Progenitor cell of endocrine pancreas (in vitro differentiated cells): ENCODE measurements at regions not wholly inside any gene's neighbourhood (a gene's known extent, or its start where the extent isn't known, plus 50 kb on each side); places are given as distances from the start of the nearest gene placed in this dataset.

Experiments used
- DNase-seq: peaks from one replicate; pipeline ENCODE4 v3.0.0; 2021; ENCODE audit warnings: low spot score; ENCODE audit not compliant: unreplicated experiment
- H3K27ac Mint-ChIP-seq: 2 replicates; pipeline ENCODE4 v1.8.0; 2021; ENCODE audit warnings: mild to moderate bottlenecking, moderate library complexity, mixed read lengths
- H3K27me3 Mint-ChIP-seq: 2 replicates; pipeline ENCODE4 v1.8.0; 2021; ENCODE audit warnings: mixed read lengths
- H3K36me3 Mint-ChIP-seq: 2 replicates; pipeline ENCODE4 v1.8.0; 2022; ENCODE audit warnings: mixed read lengths; ENCODE audit not compliant: insufficient read depth
- H3K4me1 Mint-ChIP-seq: 2 replicates; pipeline ENCODE4 v1.8.0; 2021; ENCODE audit warnings: low read depth, mixed read lengths
- H3K4me3 Mint-ChIP-seq: 2 replicates; pipeline ENCODE4 v1.8.0; 2021; ENCODE audit warnings: low read depth, mild to moderate bottlenecking, moderate library complexity, mixed read lengths
- H3K9me3 Mint-ChIP-seq: 2 replicates; pipeline ENCODE4 v1.8.0; 2021; ENCODE audit warnings: low read depth, mixed read lengths
- CTCF ChIP-seq: fragments of 200-600 bp; sonication (generic); IDR thresholded peaks from one replicate; pipeline ENCODE4 v1.5.0; 2021; ENCODE audit warnings: antibody characterized with exemption, mild to moderate bottlenecking; ENCODE audit not compliant: unreplicated experiment

GRCh38 chr3:188949996-188950395 is 221.8 kb upstream of the TPRG1 start:
- Mint-ChIP-seq H3K27me3 (peaks cover 50% of the 10 kb centered on the region), H3K4me3 (no peak overlapping the region), H3K4me1 (peaks cover 5% of the 10 kb centered on the region), H3K9me3 (no peaks in the 10 kb centered on the region), H3K36me3 (no peaks in the 10 kb centered on the region), H3K27ac (no peak overlapping the region)
- DNase-seq = no peak
- no peak for TF ChIP-seq CTCF

DNA sequence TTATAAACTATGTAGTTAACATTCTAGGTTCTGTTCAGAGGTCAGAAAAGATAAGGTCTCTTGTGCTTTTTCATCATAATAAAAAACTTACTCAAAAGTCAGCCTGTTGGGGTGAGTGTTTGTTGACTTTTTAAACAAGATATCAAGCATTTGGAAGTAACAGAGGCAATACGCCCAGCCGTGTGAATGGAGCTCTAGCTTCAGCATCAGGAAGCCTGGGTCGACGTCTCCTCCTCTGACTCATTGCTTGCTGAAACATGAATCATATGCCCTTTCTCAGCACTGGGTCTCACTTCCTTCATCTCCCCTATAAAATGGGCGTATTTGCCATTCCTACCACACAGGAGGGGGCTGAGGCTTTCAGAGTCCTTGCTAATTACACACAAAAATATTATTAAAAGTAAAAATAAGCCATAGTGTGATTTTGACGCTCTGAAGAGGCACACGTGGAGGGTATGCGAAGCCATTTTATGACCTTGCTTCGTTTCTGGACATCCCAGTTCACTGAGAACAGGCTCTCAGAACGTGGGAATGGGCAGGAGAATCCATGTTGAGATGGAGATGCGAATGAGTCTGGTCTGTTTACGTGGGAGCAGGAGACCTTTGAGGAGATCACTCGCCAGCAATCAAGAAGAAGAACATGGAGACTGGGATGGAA is 220.8 kb upstream of the TPRG1 start:
- TF ChIP-seq CTCF = no peak

GRCh38 chr3:188951734-188952133 is 220.0 kb upstream of the TPRG1 start:
- Mint-ChIP-seq H3K4me3 (no peak overlapping the region), H3K36me3 (no peaks in the 10 kb centered on the region), H3K27ac (no peak overlapping the region), H3K27me3 (peaks cover 35% of the 10 kb centered on the region), H3K4me1 (peaks cover 5% of the 10 kb centered on the region), H3K9me3 (no peaks in the 10 kb centered on the region)
- no peak for DNase-seq
- no peak for TF ChIP-seq CTCF

More for the DNA sequence above, 220.8 kb upstream of the TPRG1 start:
- Mint-ChIP-seq H3K9me3 (no peaks in the 10 kb centered on the region), H3K27me3 (peaks cover 43% of the 10 kb centered on the region), H3K27ac (no peak overlapping the region), H3K36me3 (no peaks in the 10 kb centered on the region), H3K4me1 (peaks cover 5% of the 10 kb centered on the region), H3K4me3 (no peak overlapping the region)
- DNase-seq = no peak

DNA sequence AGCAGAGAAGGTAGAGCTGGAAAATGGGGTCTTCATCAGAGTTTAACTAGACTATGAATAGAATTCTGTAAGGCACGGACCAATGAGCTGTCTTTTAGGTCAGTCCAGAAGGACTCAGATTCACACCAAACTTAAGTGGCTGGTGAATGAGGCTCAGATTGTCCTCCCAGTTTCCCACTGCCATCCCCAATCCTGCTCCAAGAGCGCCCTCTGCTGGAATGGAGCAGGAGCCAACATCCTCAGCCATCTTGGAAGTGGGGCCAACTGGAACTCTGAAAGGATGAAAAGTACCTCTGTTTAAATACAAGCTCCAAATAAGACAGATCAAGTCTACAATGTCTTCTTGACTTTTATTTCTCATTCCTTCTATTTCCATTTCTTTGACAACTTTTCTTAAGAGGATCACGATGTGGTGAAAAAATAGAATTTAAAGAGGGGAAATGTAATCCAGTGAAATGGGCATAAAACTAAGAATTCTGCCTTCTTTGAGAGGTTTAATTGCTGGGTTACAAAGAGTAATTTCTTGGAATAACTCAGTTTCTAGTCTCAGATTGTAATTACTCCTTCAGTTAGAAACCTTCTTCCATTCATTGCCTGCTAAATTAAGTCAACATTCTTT is 217.1 kb upstream of the TPRG1 start:
- no peaks in the 10 kb centered on the region for H3K36me3 Mint-ChIP-seq
- H3K4me3 Mint-ChIP-seq = no peak overlapping the region
- H3K27ac Mint-ChIP-seq = no peak overlapping the region
- TF ChIP-seq CTCF = peak; percentile 98
- H3K4me1 Mint-ChIP-seq = no peaks in the 10 kb centered on the region
- H3K9me3 Mint-ChIP-seq = no peaks in the 10 kb centered on the region
- peak; percentile 80 for DNase-seq
- peaks cover 19% of the 10 kb centered on the region for H3K27me3 Mint-ChIP-seq

GRCh38 chr3:188955919-188956318 is 215.9 kb upstream of the TPRG1 start:
- Mint-ChIP-seq H3K36me3 (no peaks in the 10 kb centered on the region), H3K27ac (no peak overlapping the region), H3K27me3 (peaks cover 13% of the 10 kb centered on the region), H3K4me1 (no peaks in the 10 kb centered on the region), H3K4me3 (no peak overlapping the region), H3K9me3 (no peaks in the 10 kb centered on the region)
- TF ChIP-seq CTCF = no peak
- DNase-seq = no peak
